ENCODE measurements at regions not wholly inside any gene's neighbourhood (a gene's known extent, or its start where the extent isn't known, plus 50 kb on each side); places are given as distances from the start of the nearest gene placed in this dataset.

- ChIA-PET POLR2A (no interaction called here), CTCF (no interaction called here)
- Histone ChIP-seq H3K4me3 (ENCODE audit: low read depth in 2 of 2, low read length in 2 of 2) (no peak overlapping the region), H3K27me3 (ENCODE audit: control insufficient read depth, insufficient read depth, low read length) (no peaks in the 10 kb centered on the region), H3K36me3 (ENCODE audit: control insufficient read depth, insufficient read depth, low read length) (no peaks in the 10 kb centered on the region), H3K4me1 (ENCODE audit: control insufficient read depth, insufficient read depth, low read length) (no peaks in the 10 kb centered on the region), H3K27ac (ENCODE audit: low read length) (no peak overlapping the region), H3K9me3 (ENCODE audit: control insufficient read depth, insufficient read depth, low read depth, low read length) (no peaks in the 10 kb centered on the region)
- intact Hi-C loops (cut with micrococcal nuclease; ENCODE audit: unreplicated experiment) (no loop called here), in situ Hi-C loops (cut with HindIII; ENCODE audit: low pct_unique_long_range_greater_than_20kb, low sequenced_read_pairs) (no loop called here)
- no peak for ATAC-seq
- BruUV-seq (replicated peaks), result no TSS peak
- TF ChIP-seq TCF7L2 (IDR thresholded peaks at IDR 0.05; ENCODE audit: low read depth, low read length) (no peak), REST (IDR thresholded peaks at IDR 0.05; ENCODE audit: insufficient read depth in 1 of 2, low read depth in 2 of 2, low read length in 1 of 2) (no peak), CTCF (IDR thresholded peaks at IDR 0.05) (no peak), POLR2AphosphoS5 (IDR thresholded peaks at IDR 0.05; ENCODE audit: low read depth, low read length) (no peak), SIN3A (IDR thresholded peaks at IDR 0.05; ENCODE audit: borderline replicate concordance, insufficient read depth, low read depth, low read length) (no peak)
- DNase-seq (ENCODE audit: low read depth, low spot score), result no peak
Measured at GRCh38 chr2:67210430-67210829, 186.7 kb upstream of the ETAA1 start.

GRCh38 chr2:67212203-67212602 is 184.9 kb upstream of the ETAA1 start:
- intact Hi-C loops (cut with micrococcal nuclease; ENCODE audit: unreplicated experiment), result no loop called here
- H3K4me1 ChIP-seq (ENCODE audit: control insufficient read depth, insufficient read depth, low read length), result no peaks in the 10 kb centered on the region
- ATAC-seq, result no peak

More at GRCh38 chr2:67212203-67212602, 184.9 kb upstream of the ETAA1 start:
- in situ Hi-C loops (cut with HindIII; ENCODE audit: low pct_unique_long_range_greater_than_20kb, low sequenced_read_pairs), result no loop called here
- Histone ChIP-seq H3K9me3 (ENCODE audit: control insufficient read depth, insufficient read depth, low read depth, low read length) (no peaks in the 10 kb centered on the region), H3K36me3 (ENCODE audit: control insufficient read depth, insufficient read depth, low read length) (no peaks in the 10 kb centered on the region), H3K27me3 (ENCODE audit: control insufficient read depth, insufficient read depth, low read length) (no peaks in the 10 kb centered on the region), H3K27ac (ENCODE audit: low read length) (no peak overlapping the region), H3K4me3 (ENCODE audit: low read depth in 2 of 2, low read length in 2 of 2) (no peak overlapping the region)
- ChIA-PET POLR2A (no interaction called here), CTCF (no interaction called here)
- BruUV-seq (replicated peaks), result no TSS peak
- TF ChIP-seq POLR2AphosphoS5 (IDR thresholded peaks at IDR 0.05; ENCODE audit: low read depth, low read length) (no peak), TCF7L2 (IDR thresholded peaks at IDR 0.05; ENCODE audit: low read depth, low read length) (no peak), SIN3A (IDR thresholded peaks at IDR 0.05; ENCODE audit: borderline replicate concordance, insufficient read depth, low read depth, low read length) (no peak), CTCF (IDR thresholded peaks at IDR 0.05) (no peak), REST (IDR thresholded peaks at IDR 0.05; ENCODE audit: insufficient read depth in 1 of 2, low read depth in 2 of 2, low read length in 1 of 2) (no peak)
- no peak for DNase-seq (ENCODE audit: low read depth, low spot score)
